IMR-90 (cell line): ENCODE measurements at regions not wholly inside any gene's neighbourhood (a gene's known extent, or its start where the extent isn't known, plus 50 kb on each side); places are given as distances from the start of the nearest gene placed in this dataset.

Experiments used
- ATAC-seq: fragments of 200-7000 bp; cut with Tn5 transposase; 2 replicates; pipeline ENCODE4 v1.9.1; 2020; ENCODE audit warnings: low read depth, mild to moderate bottlenecking, moderate library complexity
- BruUV-seq: library from RNA; stranded (reverse); fragments of 400-500 nt; replicated peaks from 2 replicates; lab custom pipeline; 2021; lab: Mats Ljungman, UMichigan
- CTCF ChIA-PET: fragments of 300-600 bp; formaldehyde crosslinking; extraction: SDS; loops from one replicate; lab custom pipeline; 2021; ENCODE audit warnings: antibody characterized with exemption; lab: Yijun Ruan, JAX
- POLR2A ChIA-PET: fragments of 300-600 bp; sonication (Branson Sonifier 250); formaldehyde crosslinking; loops from one replicate; lab custom pipeline; 2022; ENCODE audit warnings: antibody characterized with exemption; ENCODE audit not compliant: unreplicated experiment; lab: Charles Lee
- DNase-seq: peaks from one replicate; pipeline ENCODE4 v3.0.0; 2013
- H2AFZ ChIP-seq: replicated peaks from 2 replicates; pipeline ENCODE3; 2013; ENCODE audit warnings: low read length, mild to moderate bottlenecking; ENCODE audit not compliant: poor library complexity
- H2AK5ac ChIP-seq: 2 replicates; pipeline ENCODE4 v1.6.1; 2013; ENCODE audit warnings: low read depth, low read length, inconsistent platforms
- H2AK9ac ChIP-seq: replicated peaks from 2 replicates; pipeline ENCODE3; 2013; ENCODE audit warnings: mild to moderate bottlenecking, low read depth, low read length, moderate library complexity; ENCODE audit not compliant: poor library complexity
- H2BK120ac ChIP-seq: 2 replicates; pipeline ENCODE4 v1.6.1; 2013; ENCODE audit warnings: low read depth, low read length, inconsistent platforms
- H2BK15ac ChIP-seq: 3 replicates; pipeline ENCODE4 v1.6.1; 2013; ENCODE audit warnings: low read depth, low read length, inconsistent platforms
- H2BK20ac ChIP-seq: 2 replicates; pipeline ENCODE4 v1.6.1; 2013; ENCODE audit warnings: low read depth, mild to moderate bottlenecking, inconsistent platforms, low read length, moderate library complexity
- H2BK5ac ChIP-seq: 2 replicates; pipeline ENCODE4 v1.6.1; 2013; ENCODE audit warnings: mild to moderate bottlenecking, low read depth, low read length, inconsistent platforms; ENCODE audit not compliant: poor library complexity, severe bottlenecking
- H3K14ac ChIP-seq: replicated peaks from 2 replicates; pipeline ENCODE4 v1.6.1; 2013; ENCODE audit warnings: low read depth, low read length, inconsistent platforms
- H3K18ac ChIP-seq: 2 replicates; pipeline ENCODE4 v1.6.1; 2013; ENCODE audit warnings: low read depth, low read length, control low read depth
- H3K23ac ChIP-seq: 2 replicates; pipeline ENCODE4 v1.6.1; 2013; ENCODE audit warnings: low read depth, low read length, inconsistent platforms
- H3K27ac ChIP-seq: 2 replicates; pipeline ENCODE4 v1.5.1; 2013; ENCODE audit warnings: mild to moderate bottlenecking, control low read depth, low read length; ENCODE audit not compliant: insufficient read depth
- H3K27me3 ChIP-seq: 2 replicates; pipeline ENCODE4 v1.6.1; 2013; ENCODE audit warnings: low read length; ENCODE audit not compliant: control insufficient read depth, insufficient read depth
- H3K36me3 ChIP-seq: 2 replicates; pipeline ENCODE4 v1.6.1; 2013; ENCODE audit warnings: low read length, mixed read lengths; ENCODE audit not compliant: control insufficient read depth, insufficient read depth
- H3K4ac ChIP-seq: 2 replicates; pipeline ENCODE4 v1.6.1; 2013; ENCODE audit warnings: low read depth, low read length, inconsistent platforms
- H3K4me1 ChIP-seq: 2 replicates; pipeline ENCODE4 v1.6.1; 2013; ENCODE audit warnings: low read length, mixed read lengths; ENCODE audit not compliant: control insufficient read depth, insufficient read depth
- H3K4me2 ChIP-seq: 2 replicates; pipeline ENCODE4 v1.6.1; 2013; ENCODE audit warnings: low read depth, mild to moderate bottlenecking, control low read depth, low read length, moderate library complexity
- H3K4me3 ChIP-seq: 2 replicates; pipeline ENCODE4 v1.5.1; 2013; ENCODE audit warnings: low read depth, mild to moderate bottlenecking, control low read depth, low read length, moderate library complexity; ENCODE audit not compliant: insufficient read depth
- H3K56ac ChIP-seq: 2 replicates; pipeline ENCODE4 v1.6.1; 2013; ENCODE audit warnings: low read length, inconsistent platforms; ENCODE audit not compliant: insufficient read depth; ENCODE audit errors: extremely low read depth
- H3K79me1 ChIP-seq, 2 experiments: 2 replicates each; pipeline ENCODE4 v1.6.1; 2013; ENCODE audit warnings: low read length in 2 of 2, inconsistent platforms in 1 of 2, low read depth in 1 of 2
- H3K9ac ChIP-seq: 2 replicates; pipeline ENCODE4 v1.6.1; 2013; ENCODE audit warnings: low read depth, low read length, control low read depth
- H3K9me1 ChIP-seq: 2 replicates; pipeline ENCODE4 v1.6.1; 2013; ENCODE audit warnings: low read length, inconsistent platforms; ENCODE audit not compliant: insufficient read depth
- H3K9me3 ChIP-seq: 2 replicates; pipeline ENCODE4 v1.6.1; 2013; ENCODE audit warnings: low read length; ENCODE audit not compliant: control insufficient read depth, insufficient read depth
- H4K20me1 ChIP-seq: 2 replicates; pipeline ENCODE4 v1.6.1; 2013; ENCODE audit warnings: low read length, inconsistent platforms; ENCODE audit not compliant: insufficient read depth
- H4K5ac ChIP-seq: 2 replicates; pipeline ENCODE4 v1.6.1; 2013; ENCODE audit warnings: mild to moderate bottlenecking, low read depth, low read length, control low read depth
- H4K8ac ChIP-seq, 2 experiments: 2 replicates each; pipeline ENCODE4 v1.6.1; 2013; ENCODE audit warnings: low read depth in 2 of 2, low read length in 2 of 2, control low read depth in 1 of 2, inconsistent platforms in 1 of 2
- H4K91ac ChIP-seq: 2 replicates; pipeline ENCODE4 v1.6.1; 2013; ENCODE audit warnings: low read depth, low read length, inconsistent platforms; ENCODE audit not compliant: insufficient read depth
- CTCF ChIP-seq: conservative IDR thresholded peaks from 2 replicates; pipeline ENCODE4 v1.5.1; 2012; ENCODE audit warnings: mild to moderate bottlenecking, low read depth, low read length, improper control_type of control experiment
- FOS ChIP-seq: fragments of 150-350 bp; IDR thresholded peaks from 2 replicates; pipeline ENCODE4 v1.6.1; 2016; ENCODE audit warnings: low read depth, low read length
- MAZ ChIP-seq: IDR thresholded peaks from 2 replicates; pipeline ENCODE4 v1.6.1; 2012; ENCODE audit warnings: low read depth, mild to moderate bottlenecking, low read length, improper control_type of control experiment, moderate library complexity, borderline replicate concordance
- MXI1 ChIP-seq: IDR thresholded peaks from 2 replicates; pipeline ENCODE4 v1.6.1; 2012; ENCODE audit warnings: low read depth, mild to moderate bottlenecking, low read length, moderate library complexity, borderline replicate concordance
- NFE2L2 ChIP-seq: fragments of 150-350 bp; IDR thresholded peaks from 2 replicates; pipeline ENCODE4 v1.6.1; 2016; ENCODE audit warnings: low read depth, mild to moderate bottlenecking, low read length
- POLR2A ChIP-seq: IDR thresholded peaks from 2 replicates; pipeline ENCODE4 v1.6.1; 2012; ENCODE audit warnings: mild to moderate bottlenecking, low read depth, low read length
- RFX5 ChIP-seq: IDR thresholded peaks from 2 replicates; pipeline ENCODE4 v1.8.0; 2012; ENCODE audit warnings: low read depth, mild to moderate bottlenecking, low read length, moderate library complexity
- SMC3 ChIP-seq: fragments of 150-350 bp; IDR thresholded peaks from 2 replicates; pipeline ENCODE4 v1.6.1; 2016; ENCODE audit warnings: low read depth, mild to moderate bottlenecking, antibody characterized with exemption, low read length, moderate library complexity
- USF2 ChIP-seq: fragments of 150-350 bp; IDR thresholded peaks from 2 replicates; pipeline ENCODE4 v1.6.1; 2017; ENCODE audit warnings: mild to moderate bottlenecking, antibody characterized with exemption, low read length, low read depth
- WGBS, 2 experiments: methylation state at CpG; one replicate each; pipeline versions ENCODE4 v1.1.5 to v1.1.7; 2013; ENCODE audit warnings: missing lambda C conversion rate in 2 of 2; ENCODE audit not compliant: insufficient read length in 1 of 2; ENCODE audit errors: extremely low coverage in 2 of 2; 5-methylcytosine and 5-hydroxymethylcytosine counted together
- dilution Hi-C: fragments of 300-500 bp; cut with HindIII; formaldehyde crosslinking; loops from one replicate; pipeline ENCODE4 v1.14.3; 2018; ENCODE audit warnings: low sequenced_read_pairs; ENCODE audit not compliant: unreplicated experiment
- in situ Hi-C: fragments of 300-500 bp; cut with MboI; formaldehyde crosslinking; loops from 3 replicates; pipeline ENCODE4 v1.14.3; 2019; ENCODE audit warnings: low sequenced_read_pairs, inconsistent platforms, mixed read lengths
- intact Hi-C: fragments of 100-400 bp; cut with micrococcal nuclease; formaldehyde crosslinking; loops from 2 replicates; pipeline ENCODE4 v1.10.0; 2022

GRCh38 chr5:6193310-6193709 is 185.0 kb downstream of the MED10 start:
- no peak for TF ChIP-seq POLR2A
- no peak for TF ChIP-seq MXI1
- no peak for TF ChIP-seq FOS
- TF ChIP-seq USF2, result no peak
- TF ChIP-seq MAZ, result no peak
- no peak for TF ChIP-seq NFE2L2
- no peak for TF ChIP-seq SMC3
- no peak for TF ChIP-seq CTCF
- TF ChIP-seq RFX5, result no peak
- H2BK15ac ChIP-seq, result no peak overlapping the region
- H4K91ac ChIP-seq, result no peak overlapping the region
- 20% methylated on average over 2 of the region's 8 CpGs; no CpG with 5 or more reads in 1 of the 2 experiments for WGBS, 2 experiments
- no peak overlapping the region for H2BK120ac ChIP-seq
- no peak overlapping the region for H3K18ac ChIP-seq
- intact Hi-C loops, result no loop called here
- H3K27me3 ChIP-seq, result no peaks in the 10 kb centered on the region
- H3K36me3 ChIP-seq, result no peaks in the 10 kb centered on the region
- H2AK5ac ChIP-seq, result no peak overlapping the region
- no peak overlapping the region for H2BK5ac ChIP-seq
- no peak overlapping the region for H4K5ac ChIP-seq
- dilution Hi-C loops, result no loop called here
- in situ Hi-C loops, result no loop called here
- no peak overlapping the region for H3K27ac ChIP-seq
- no peak overlapping the region for H3K14ac ChIP-seq
- H3K9me3 ChIP-seq, result peaks cover 20% of the 10 kb centered on the region
- H3K4me3 ChIP-seq, result no peak overlapping the region
- no peak overlapping the region for H2AK9ac ChIP-seq
- H3K56ac ChIP-seq, result no peak overlapping the region
- H2AFZ ChIP-seq, result no peak overlapping the region
- ChIA-PET POLR2A (no interaction called here), CTCF (no interaction called here)
- BruUV-seq, result no TSS peak
- H3K23ac ChIP-seq, result no peak overlapping the region
- no peaks in the 10 kb centered on the region for H3K79me1 ChIP-seq
- no peaks in the 10 kb centered on the region for H3K4me1 ChIP-seq
- H3K9ac ChIP-seq, result no peak overlapping the region
- ATAC-seq, result no peak
- H2BK20ac ChIP-seq, result no peak overlapping the region
- H3K9me1 ChIP-seq, result no peaks in the 10 kb centered on the region
- H3K4ac ChIP-seq, result no peak overlapping the region
- no peaks in the 10 kb centered on the region for H4K20me1 ChIP-seq
- H4K8ac ChIP-seq, result no peak overlapping the region
- no peak for DNase-seq
- H3K4me2 ChIP-seq, result no peak overlapping the region
